C4-2B (cell line): ENCODE measurements at regions not wholly inside any gene's neighbourhood (a gene's known extent, or its start where the extent isn't known, plus 50 kb on each side); places are given as distances from the start of the nearest gene placed in this dataset.

Experiments
- ZFX ChIP-seq: fragments of 450-650 bp; IDR thresholded peaks from 2 replicates; pipeline ENCODE4 v1.6.1; 2017
- TF ChIP-seq, protein P1 (sequence below): fragments of 450-650 bp; conservative IDR thresholded peaks from 2 replicates; pipeline ENCODE4 v1.5.1; 2017; ENCODE audit warnings: mild to moderate bottlenecking

DNA sequence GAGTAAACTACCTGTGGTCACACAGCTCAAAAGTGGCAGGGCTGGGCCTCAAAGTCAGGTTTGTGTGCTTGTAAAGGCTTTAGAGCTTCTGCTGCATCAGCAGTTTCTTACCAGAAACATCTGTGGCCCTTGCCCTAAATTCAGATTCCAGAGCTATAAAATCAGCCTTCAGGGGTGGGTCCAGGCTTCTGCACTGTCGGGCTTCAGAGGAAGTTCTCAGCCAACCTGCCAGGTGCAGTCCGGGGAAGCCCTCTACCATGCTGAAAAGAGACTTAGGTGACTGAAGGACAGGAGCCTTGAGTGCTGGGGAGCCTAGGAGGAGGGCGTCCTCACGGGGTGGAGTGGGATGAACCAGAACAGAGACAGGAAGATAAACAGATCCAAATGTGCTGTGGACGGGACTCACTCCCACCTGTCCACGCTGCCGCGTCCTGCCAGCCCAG, 69.9 kb upstream of the HS6ST1 start:
- TF ChIP-seq, protein P1, sequence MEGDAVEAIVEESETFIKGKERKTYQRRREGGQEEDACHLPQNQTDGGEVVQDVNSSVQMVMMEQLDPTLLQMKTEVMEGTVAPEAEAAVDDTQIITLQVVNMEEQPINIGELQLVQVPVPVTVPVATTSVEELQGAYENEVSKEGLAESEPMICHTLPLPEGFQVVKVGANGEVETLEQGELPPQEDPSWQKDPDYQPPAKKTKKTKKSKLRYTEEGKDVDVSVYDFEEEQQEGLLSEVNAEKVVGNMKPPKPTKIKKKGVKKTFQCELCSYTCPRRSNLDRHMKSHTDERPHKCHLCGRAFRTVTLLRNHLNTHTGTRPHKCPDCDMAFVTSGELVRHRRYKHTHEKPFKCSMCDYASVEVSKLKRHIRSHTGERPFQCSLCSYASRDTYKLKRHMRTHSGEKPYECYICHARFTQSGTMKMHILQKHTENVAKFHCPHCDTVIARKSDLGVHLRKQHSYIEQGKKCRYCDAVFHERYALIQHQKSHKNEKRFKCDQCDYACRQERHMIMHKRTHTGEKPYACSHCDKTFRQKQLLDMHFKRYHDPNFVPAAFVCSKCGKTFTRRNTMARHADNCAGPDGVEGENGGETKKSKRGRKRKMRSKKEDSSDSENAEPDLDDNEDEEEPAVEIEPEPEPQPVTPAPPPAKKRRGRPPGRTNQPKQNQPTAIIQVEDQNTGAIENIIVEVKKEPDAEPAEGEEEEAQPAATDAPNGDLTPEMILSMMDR, result no peak
- TF ChIP-seq ZFX, result no peak
